Smooth muscle cell (in vitro differentiated cells): ENCODE measurements at regions not wholly inside any gene's neighbourhood (a gene's known extent, or its start where the extent isn't known, plus 50 kb on each side); places are given as distances from the start of the nearest gene placed in this dataset.

ENCODE experiments used
- DNase-seq: peaks from one replicate; lab custom pipeline; 2025; ENCODE audit not compliant: unreplicated experiment; lab: John Stamatoyannopoulos, UW
- H2AFZ ChIP-seq: fragments of 200-600 bp; sonication (generic); 2 replicates; pipeline ENCODE4 v1.6.0; 2016; ENCODE audit warnings: antibody characterized with exemption, low read depth, mild to moderate bottlenecking
- H3F3A ChIP-seq: fragments of 200-600 bp; sonication (generic); 2 replicates; pipeline ENCODE4 v1.6.0; 2017; ENCODE audit warnings: antibody characterized with exemption, low read depth
- H3K27ac ChIP-seq: fragments of 200-600 bp; sonication (generic); 2 replicates; pipeline ENCODE4 v1.5.1; 2016; ENCODE audit warnings: low read depth, mild to moderate bottlenecking
- H3K27me3 ChIP-seq: fragments of 200-600 bp; sonication (generic); 2 replicates; pipeline ENCODE4 v1.6.1; 2016; ENCODE audit warnings: low read depth, mild to moderate bottlenecking
- H3K36me3 ChIP-seq: fragments of 200-600 bp; sonication (generic); 2 replicates; pipeline ENCODE4 v1.5.1; 2016; ENCODE audit warnings: low read depth
- H3K4me1 ChIP-seq: fragments of 200-600 bp; sonication (generic); 2 replicates; pipeline ENCODE4 v1.5.1; 2016; ENCODE audit warnings: low read depth
- H3K4me2 ChIP-seq: fragments of 200-600 bp; sonication (generic); 2 replicates; pipeline ENCODE4 v1.6.0; 2016; ENCODE audit warnings: mild to moderate bottlenecking
- H3K4me3 ChIP-seq: fragments of 200-600 bp; sonication (generic); 2 replicates; pipeline ENCODE4 v1.5.1; 2016; ENCODE audit warnings: mild to moderate bottlenecking
- H3K79me2 ChIP-seq: fragments of 200-600 bp; sonication (generic); 2 replicates; pipeline ENCODE4 v1.6.0; 2016; ENCODE audit warnings: low read depth, mild to moderate bottlenecking
- H3K9ac ChIP-seq: fragments of 200-600 bp; sonication (generic); 2 replicates; pipeline ENCODE4 v1.6.0; 2016; ENCODE audit warnings: low read depth
- H3K9me3 ChIP-seq: fragments of 200-600 bp; sonication (generic); replicated peaks from 2 replicates; pipeline ENCODE4 v1.5.1; 2016; ENCODE audit warnings: low read depth
- H4K20me1 ChIP-seq: fragments of 200-600 bp; sonication (generic); 2 replicates; pipeline ENCODE4 v1.6.0; 2016; ENCODE audit warnings: low read depth
- CTCF ChIP-seq: fragments of 200-600 bp; sonication (generic); IDR thresholded peaks from 2 replicates; pipeline ENCODE4 v1.5.1; 2017; ENCODE audit warnings: borderline replicate concordance, mild to moderate bottlenecking, antibody characterized with exemption; ENCODE audit not compliant: insufficient read depth, poor library complexity, severe bottlenecking
- WGBS: methylation state at CpG from one replicate; pipeline ENCODE4 v1.1.7; 2016; ENCODE audit warnings: low lambda C conversion rate; 5-methylcytosine and 5-hydroxymethylcytosine counted together

- WGBS = 69% methylated on average over 2 of the region's 2 CpGs
- H3K27ac ChIP-seq = no peak overlapping the region
- no peaks in the 10 kb centered on the region for H4K20me1 ChIP-seq
- H3K27me3 ChIP-seq = no peaks in the 10 kb centered on the region
- H3K4me2 ChIP-seq = no peak overlapping the region
- H3K79me2 ChIP-seq = no peaks in the 10 kb centered on the region
- no peak for TF ChIP-seq CTCF
- H3K9ac ChIP-seq = no peak overlapping the region
- H3K4me1 ChIP-seq = peaks cover 3% of the 10 kb centered on the region
- no peak overlapping the region for H3K4me3 ChIP-seq
- no peak for DNase-seq
- peaks cover 5% of the 10 kb centered on the region for H3F3A ChIP-seq
- H3K36me3 ChIP-seq = no peaks in the 10 kb centered on the region
- H3K9me3 ChIP-seq = no peaks in the 10 kb centered on the region
- no peak overlapping the region for H2AFZ ChIP-seq
Measured at GRCh38 chr12:127149226-127149964, 1117.6 kb upstream of the TMEM132C start.

- Histone ChIP-seq H3K36me3 (no peaks in the 10 kb centered on the region), H3K9ac (no peak overlapping the region), H3K4me3 (no peak overlapping the region), H3K9me3 (no peaks in the 10 kb centered on the region), H3K4me2 (no peak overlapping the region), H4K20me1 (no peaks in the 10 kb centered on the region), H3K79me2 (no peaks in the 10 kb centered on the region), H3K27ac (no peak overlapping the region), H3K4me1 (peaks cover 3% of the 10 kb centered on the region), H3K27me3 (no peaks in the 10 kb centered on the region), H2AFZ (no peak overlapping the region), H3F3A (peaks cover 5% of the 10 kb centered on the region)
- no peak for DNase-seq
- WGBS = 88% methylated on average over 3 of the region's 3 CpGs
- no peak for TF ChIP-seq CTCF
Measured at GRCh38 chr12:127150028-127150427, 1116.9 kb upstream of the TMEM132C start.

GRCh38 chr12:127150479-127150878 lies 1116.5 kb upstream of the TMEM132C start:
- no peaks in the 10 kb centered on the region for H3K9me3 ChIP-seq
- H3K36me3 ChIP-seq = no peaks in the 10 kb centered on the region
- peaks cover 5% of the 10 kb centered on the region for H3F3A ChIP-seq
- no peaks in the 10 kb centered on the region for H4K20me1 ChIP-seq
- no peak overlapping the region for H3K4me3 ChIP-seq
- H3K27ac ChIP-seq = no peak overlapping the region
- no peaks in the 10 kb centered on the region for H3K27me3 ChIP-seq
- WGBS = 68% methylated on average over 4 of the region's 4 CpGs
- TF ChIP-seq CTCF = no peak
- no peak for DNase-seq
- H3K4me1 ChIP-seq = peaks cover 3% of the 10 kb centered on the region
- no peak overlapping the region for H2AFZ ChIP-seq
- H3K4me2 ChIP-seq = no peak overlapping the region
- H3K9ac ChIP-seq = no peak overlapping the region
- H3K79me2 ChIP-seq = no peaks in the 10 kb centered on the region

- Histone ChIP-seq H3K4me2 (no peak overlapping the region), H3K9ac (no peak overlapping the region), H3F3A (peaks cover 5% of the 10 kb centered on the region), H4K20me1 (no peaks in the 10 kb centered on the region), H2AFZ (no peak overlapping the region), H3K9me3 (no peaks in the 10 kb centered on the region), H3K79me2 (no peaks in the 10 kb centered on the region), H3K4me1 (peaks cover 3% of the 10 kb centered on the region), H3K27me3 (no peaks in the 10 kb centered on the region), H3K36me3 (no peaks in the 10 kb centered on the region), H3K4me3 (no peak overlapping the region), H3K27ac (no peak overlapping the region)
- DNase-seq = no peak
- TF ChIP-seq CTCF = no peak
- WGBS = 96% methylated on average over 4 of the region's 4 CpGs
Measured at GRCh38 chr12:127150956-127151355, 1116.0 kb upstream of the TMEM132C start.
